HEK293 (cell line): ENCODE measurements at regions not wholly inside any gene's neighbourhood (a gene's known extent, or its start where the extent isn't known, plus 50 kb on each side); places are given as distances from the start of the nearest gene placed in this dataset.

Experiments used
- HOXD13 ChIP-seq: sonication (generic); formaldehyde crosslinking; IDR thresholded peaks from 2 replicates; pipeline ENCODE4 v1.8.0; 2022; ENCODE audit warnings: missing genetic modification reagents, borderline replicate concordance
- KLF8 ChIP-seq: fragments of 450-650 bp; formaldehyde crosslinking; IDR thresholded peaks from 2 replicates; pipeline ENCODE4 v1.5.1; 2016; ENCODE audit warnings: missing biosample characterization, missing genetic modification characterization
- MYNN ChIP-seq: fragments of 450-650 bp; formaldehyde crosslinking; IDR thresholded peaks from 2 replicates; pipeline ENCODE4 v1.5.1; 2016; ENCODE audit warnings: missing biosample characterization, missing genetic modification characterization, borderline replicate concordance
- MZF1 ChIP-seq: fragments of 450-650 bp; formaldehyde crosslinking; IDR thresholded peaks from 2 replicates; pipeline ENCODE4 v1.5.1; 2017; ENCODE audit warnings: missing biosample characterization, missing genetic modification characterization, borderline replicate concordance
- YY1 ChIP-seq: fragments of 450-650 bp; formaldehyde crosslinking; IDR thresholded peaks from 2 replicates; pipeline ENCODE4 v1.5.1; 2018; ENCODE audit warnings: missing biosample characterization, missing genetic modification characterization
- YY2 ChIP-seq: fragments of 450-650 bp; formaldehyde crosslinking; IDR thresholded peaks from 2 replicates; pipeline ENCODE4 v1.5.1; 2016; ENCODE audit warnings: missing biosample characterization, missing genetic modification characterization
- ZBTB7A ChIP-seq: fragments of 450-650 bp; formaldehyde crosslinking; IDR thresholded peaks from 2 replicates; pipeline ENCODE4 v1.5.1; 2016; ENCODE audit warnings: low read depth, missing biosample characterization, missing genetic modification characterization
- ZEB2 ChIP-seq: fragments of 450-650 bp; formaldehyde crosslinking; IDR thresholded peaks from 2 replicates; pipeline ENCODE4 v1.5.1; 2016; ENCODE audit warnings: missing biosample characterization, missing genetic modification characterization
- ZFHX2 ChIP-seq: fragments of 450-650 bp; formaldehyde crosslinking; conservative IDR thresholded peaks from 2 replicates; pipeline ENCODE4 v1.5.1; 2016; ENCODE audit warnings: missing biosample characterization, missing genetic modification characterization
- ZNF132 ChIP-seq: fragments of 450-650 bp; formaldehyde crosslinking; IDR thresholded peaks from 2 replicates; pipeline ENCODE4 v1.5.1; 2017; ENCODE audit warnings: missing biosample characterization, missing genetic modification characterization, borderline replicate concordance
- ZNF133 ChIP-seq: fragments of 450-650 bp; formaldehyde crosslinking; IDR thresholded peaks from 2 replicates; pipeline ENCODE4 v1.5.1; 2016; ENCODE audit warnings: missing biosample characterization, missing genetic modification characterization
- ZNF214 ChIP-seq: fragments of 450-650 bp; formaldehyde crosslinking; IDR thresholded peaks from 2 replicates; pipeline ENCODE4 v1.5.1; 2017; ENCODE audit warnings: missing biosample characterization, mild to moderate bottlenecking, missing genetic modification characterization, borderline replicate concordance
- ZNF223 ChIP-seq: fragments of 450-650 bp; formaldehyde crosslinking; IDR thresholded peaks from 2 replicates; pipeline ENCODE4 v1.5.1; 2016; ENCODE audit warnings: missing biosample characterization, missing genetic modification characterization
- ZNF302 ChIP-seq: fragments of 450-650 bp; formaldehyde crosslinking; IDR thresholded peaks from 2 replicates; pipeline ENCODE4 v1.5.1; 2016; ENCODE audit warnings: missing biosample characterization, missing genetic modification characterization, low read depth
- ZNF324 ChIP-seq: fragments of 450-650 bp; formaldehyde crosslinking; IDR thresholded peaks from 2 replicates; pipeline ENCODE4 v1.5.1; 2016; ENCODE audit warnings: missing biosample characterization, missing genetic modification characterization
- ZNF404 ChIP-seq: fragments of 450-650 bp; formaldehyde crosslinking; IDR thresholded peaks from 2 replicates; pipeline ENCODE4 v1.5.1; 2017; ENCODE audit warnings: missing biosample characterization, missing genetic modification characterization
- ZNF426 ChIP-seq: fragments of 450-650 bp; formaldehyde crosslinking; IDR thresholded peaks from 2 replicates; pipeline ENCODE4 v1.5.1; 2017; ENCODE audit warnings: missing biosample characterization, missing genetic modification characterization, mild to moderate bottlenecking, inconsistent platforms, moderate library complexity
- ZNF48 ChIP-seq: fragments of 450-650 bp; formaldehyde crosslinking; IDR thresholded peaks from 2 replicates; pipeline ENCODE4 v1.5.1; 2016; ENCODE audit warnings: missing biosample characterization, missing genetic modification characterization
- ZNF510 ChIP-seq: fragments of 450-650 bp; formaldehyde crosslinking; IDR thresholded peaks from 2 replicates; pipeline ENCODE4 v1.5.1; 2018; ENCODE audit warnings: mild to moderate bottlenecking, missing genetic modification characterization, missing biosample characterization; ENCODE audit not compliant: insufficient replicate concordance
- ZNF658 ChIP-seq: fragments of 450-650 bp; formaldehyde crosslinking; IDR thresholded peaks from 2 replicates; pipeline ENCODE4; 2016; ENCODE audit warnings: missing biosample characterization, missing genetic modification characterization
- ZNF664 ChIP-seq: fragments of 450-650 bp; formaldehyde crosslinking; IDR thresholded peaks from 2 replicates; pipeline ENCODE4 v1.5.1; 2016; ENCODE audit warnings: missing biosample characterization, missing genetic modification characterization
- ZNF768 ChIP-seq: fragments of 450-650 bp; formaldehyde crosslinking; IDR thresholded peaks from 2 replicates; pipeline ENCODE4 v1.5.1; 2018; ENCODE audit warnings: missing biosample characterization, mild to moderate bottlenecking, missing genetic modification characterization
- ZNF791 ChIP-seq: fragments of 450-650 bp; formaldehyde crosslinking; IDR thresholded peaks from 2 replicates; pipeline ENCODE4 v1.5.1; 2016; ENCODE audit warnings: missing biosample characterization, missing genetic modification characterization
- ZNF843 ChIP-seq: fragments of 450-650 bp; formaldehyde crosslinking; IDR thresholded peaks from 2 replicates; pipeline ENCODE4 v1.5.1; 2016; ENCODE audit warnings: missing biosample characterization, missing genetic modification characterization
- TF ChIP-seq, protein P1 (sequence below): fragments of 450-650 bp; formaldehyde crosslinking; IDR thresholded peaks from 2 replicates; pipeline ENCODE4 v1.5.1; 2016; ENCODE audit warnings: missing biosample characterization, missing genetic modification characterization
- TF ChIP-seq, protein P2 (sequence below): fragments of 450-650 bp; formaldehyde crosslinking; IDR thresholded peaks from 2 replicates; pipeline ENCODE4 v1.5.1; 2016; ENCODE audit warnings: missing biosample characterization, missing genetic modification characterization
- TF ChIP-seq, protein P3 (sequence below): fragments of 450-650 bp; IDR thresholded peaks from 2 replicates; pipeline ENCODE4 v1.5.1; 2018; ENCODE audit warnings: missing biosample characterization, missing genetic modification characterization
- TF ChIP-seq, protein P4 (sequence below): fragments of 450-650 bp; formaldehyde crosslinking; IDR thresholded peaks from 2 replicates; pipeline ENCODE4 v1.5.1; 2017; ENCODE audit warnings: missing biosample characterization, missing genetic modification characterization
- TF ChIP-seq, protein P5 (sequence below): fragments of 450-650 bp; formaldehyde crosslinking; conservative IDR thresholded peaks from 2 replicates; pipeline ENCODE4 v1.5.1; 2016; ENCODE audit warnings: low read depth, missing biosample characterization, missing genetic modification characterization

DNA sequence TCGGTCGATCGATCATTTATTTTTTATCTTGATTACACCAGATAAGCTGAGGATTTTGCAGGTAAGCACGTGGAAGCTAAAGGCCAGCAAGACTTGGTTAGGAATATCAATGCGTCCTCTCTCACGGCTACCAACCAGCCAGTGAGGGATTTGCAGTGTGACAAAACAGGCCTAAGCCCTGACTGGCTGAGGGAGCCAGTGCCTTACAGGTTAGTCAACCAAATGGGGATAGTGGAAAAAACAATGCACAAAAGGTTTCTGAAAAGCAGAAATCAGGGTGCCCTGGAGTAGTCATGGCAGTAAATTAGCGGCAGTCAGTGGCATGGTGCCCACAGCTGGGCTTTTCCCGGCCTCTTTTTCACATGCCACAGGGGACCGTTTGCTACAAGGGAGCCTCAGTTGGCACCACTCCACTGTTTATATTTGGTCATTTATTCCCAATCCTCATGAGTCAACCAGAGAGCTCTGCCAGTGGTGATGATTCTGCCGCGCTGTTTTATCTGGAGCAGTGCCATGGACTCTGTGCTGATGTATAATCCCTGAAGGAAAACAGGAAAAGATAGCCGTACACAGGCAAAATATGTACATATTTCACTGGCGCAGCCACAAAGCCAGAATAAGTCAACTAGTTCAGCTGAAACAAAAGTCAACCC, 167.6 kb downstream of the RHOU start (continued):
- TF ChIP-seq, protein P1, sequence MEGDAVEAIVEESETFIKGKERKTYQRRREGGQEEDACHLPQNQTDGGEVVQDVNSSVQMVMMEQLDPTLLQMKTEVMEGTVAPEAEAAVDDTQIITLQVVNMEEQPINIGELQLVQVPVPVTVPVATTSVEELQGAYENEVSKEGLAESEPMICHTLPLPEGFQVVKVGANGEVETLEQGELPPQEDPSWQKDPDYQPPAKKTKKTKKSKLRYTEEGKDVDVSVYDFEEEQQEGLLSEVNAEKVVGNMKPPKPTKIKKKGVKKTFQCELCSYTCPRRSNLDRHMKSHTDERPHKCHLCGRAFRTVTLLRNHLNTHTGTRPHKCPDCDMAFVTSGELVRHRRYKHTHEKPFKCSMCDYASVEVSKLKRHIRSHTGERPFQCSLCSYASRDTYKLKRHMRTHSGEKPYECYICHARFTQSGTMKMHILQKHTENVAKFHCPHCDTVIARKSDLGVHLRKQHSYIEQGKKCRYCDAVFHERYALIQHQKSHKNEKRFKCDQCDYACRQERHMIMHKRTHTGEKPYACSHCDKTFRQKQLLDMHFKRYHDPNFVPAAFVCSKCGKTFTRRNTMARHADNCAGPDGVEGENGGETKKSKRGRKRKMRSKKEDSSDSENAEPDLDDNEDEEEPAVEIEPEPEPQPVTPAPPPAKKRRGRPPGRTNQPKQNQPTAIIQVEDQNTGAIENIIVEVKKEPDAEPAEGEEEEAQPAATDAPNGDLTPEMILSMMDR (tag by site-specific recombination), result no peak
- TF ChIP-seq ZNF426 (tag by site-specific recombination), result no peak
- TF ChIP-seq ZNF133 (tag by site-specific recombination), result no peak
- TF ChIP-seq, protein P2, sequence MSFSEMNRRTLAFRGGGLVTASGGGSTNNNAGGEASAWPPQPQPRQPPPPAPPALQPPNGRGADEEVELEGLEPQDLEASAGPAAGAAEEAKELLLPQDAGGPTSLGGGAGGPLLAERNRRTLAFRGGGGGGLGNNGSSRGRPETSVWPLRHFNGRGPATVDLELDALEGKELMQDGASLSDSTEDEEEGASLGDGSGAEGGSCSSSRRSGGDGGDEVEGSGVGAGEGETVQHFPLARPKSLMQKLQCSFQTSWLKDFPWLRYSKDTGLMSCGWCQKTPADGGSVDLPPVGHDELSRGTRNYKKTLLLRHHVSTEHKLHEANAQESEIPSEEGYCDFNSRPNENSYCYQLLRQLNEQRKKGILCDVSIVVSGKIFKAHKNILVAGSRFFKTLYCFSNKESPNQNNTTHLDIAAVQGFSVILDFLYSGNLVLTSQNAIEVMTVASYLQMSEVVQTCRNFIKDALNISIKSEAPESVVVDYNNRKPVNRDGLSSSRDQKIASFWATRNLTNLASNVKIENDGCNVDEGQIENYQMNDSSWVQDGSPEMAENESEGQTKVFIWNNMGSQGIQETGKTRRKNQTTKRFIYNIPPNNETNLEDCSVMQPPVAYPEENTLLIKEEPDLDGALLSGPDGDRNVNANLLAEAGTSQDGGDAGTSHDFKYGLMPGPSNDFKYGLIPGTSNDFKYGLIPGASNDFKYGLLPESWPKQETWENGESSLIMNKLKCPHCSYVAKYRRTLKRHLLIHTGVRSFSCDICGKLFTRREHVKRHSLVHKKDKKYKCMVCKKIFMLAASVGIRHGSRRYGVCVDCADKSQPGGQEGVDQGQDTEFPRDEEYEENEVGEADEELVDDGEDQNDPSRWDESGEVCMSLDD (tag by site-specific recombination), result peak; percentile 18; the same call in 1 of the 2 replicates
- peak; percentile 99 for TF ChIP-seq ZNF843
- TF ChIP-seq MYNN (tag by site-specific recombination), result no peak
- TF ChIP-seq ZFHX2 (tag by site-specific recombination), result no peak
- TF ChIP-seq ZNF658 (tag by site-specific recombination), result no peak
- TF ChIP-seq, protein P3, sequence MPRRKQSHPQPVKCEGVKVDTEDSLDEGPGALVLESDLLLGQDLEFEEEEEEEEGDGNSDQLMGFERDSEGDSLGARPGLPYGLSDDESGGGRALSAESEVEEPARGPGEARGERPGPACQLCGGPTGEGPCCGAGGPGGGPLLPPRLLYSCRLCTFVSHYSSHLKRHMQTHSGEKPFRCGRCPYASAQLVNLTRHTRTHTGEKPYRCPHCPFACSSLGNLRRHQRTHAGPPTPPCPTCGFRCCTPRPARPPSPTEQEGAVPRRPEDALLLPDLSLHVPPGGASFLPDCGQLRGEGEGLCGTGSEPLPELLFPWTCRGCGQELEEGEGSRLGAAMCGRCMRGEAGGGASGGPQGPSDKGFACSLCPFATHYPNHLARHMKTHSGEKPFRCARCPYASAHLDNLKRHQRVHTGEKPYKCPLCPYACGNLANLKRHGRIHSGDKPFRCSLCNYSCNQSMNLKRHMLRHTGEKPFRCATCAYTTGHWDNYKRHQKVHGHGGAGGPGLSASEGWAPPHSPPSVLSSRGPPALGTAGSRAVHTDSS (tag by site-specific recombination), result peak; percentile 67; the same call in 1 of the 2 replicates
- peak; percentile 88 for TF ChIP-seq ZNF768 (tag by site-specific recombination)
- TF ChIP-seq ZNF510 (tag by site-specific recombination), result peak; percentile 50
- TF ChIP-seq, protein P4, sequence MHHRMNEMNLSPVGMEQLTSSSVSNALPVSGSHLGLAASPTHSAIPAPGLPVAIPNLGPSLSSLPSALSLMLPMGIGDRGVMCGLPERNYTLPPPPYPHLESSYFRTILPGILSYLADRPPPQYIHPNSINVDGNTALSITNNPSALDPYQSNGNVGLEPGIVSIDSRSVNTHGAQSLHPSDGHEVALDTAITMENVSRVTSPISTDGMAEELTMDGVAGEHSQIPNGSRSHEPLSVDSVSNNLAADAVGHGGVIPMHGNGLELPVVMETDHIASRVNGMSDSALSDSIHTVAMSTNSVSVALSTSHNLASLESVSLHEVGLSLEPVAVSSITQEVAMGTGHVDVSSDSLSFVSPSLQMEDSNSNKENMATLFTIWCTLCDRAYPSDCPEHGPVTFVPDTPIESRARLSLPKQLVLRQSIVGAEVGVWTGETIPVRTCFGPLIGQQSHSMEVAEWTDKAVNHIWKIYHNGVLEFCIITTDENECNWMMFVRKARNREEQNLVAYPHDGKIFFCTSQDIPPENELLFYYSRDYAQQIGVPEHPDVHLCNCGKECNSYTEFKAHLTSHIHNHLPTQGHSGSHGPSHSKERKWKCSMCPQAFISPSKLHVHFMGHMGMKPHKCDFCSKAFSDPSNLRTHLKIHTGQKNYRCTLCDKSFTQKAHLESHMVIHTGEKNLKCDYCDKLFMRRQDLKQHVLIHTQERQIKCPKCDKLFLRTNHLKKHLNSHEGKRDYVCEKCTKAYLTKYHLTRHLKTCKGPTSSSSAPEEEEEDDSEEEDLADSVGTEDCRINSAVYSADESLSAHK (tag by site-specific recombination), result peak; percentile 89
- TF ChIP-seq ZNF791 (tag by site-specific recombination), result no peak
- no peak for TF ChIP-seq YY2
- TF ChIP-seq ZEB2 (tag by site-specific recombination), result peak; percentile 100
- peak; percentile 83 for TF ChIP-seq KLF8 (tag by site-specific recombination)
- no peak for TF ChIP-seq ZBTB7A (tag by site-specific recombination)
- TF ChIP-seq ZNF223 (tag by site-specific recombination), result no peak
- TF ChIP-seq ZNF302 (tag by site-specific recombination), result no peak
- TF ChIP-seq ZNF132 (tag by site-specific recombination), result no peak
- TF ChIP-seq ZNF664 (tag by site-specific recombination), result peak; percentile 87
- TF ChIP-seq, protein P5, sequence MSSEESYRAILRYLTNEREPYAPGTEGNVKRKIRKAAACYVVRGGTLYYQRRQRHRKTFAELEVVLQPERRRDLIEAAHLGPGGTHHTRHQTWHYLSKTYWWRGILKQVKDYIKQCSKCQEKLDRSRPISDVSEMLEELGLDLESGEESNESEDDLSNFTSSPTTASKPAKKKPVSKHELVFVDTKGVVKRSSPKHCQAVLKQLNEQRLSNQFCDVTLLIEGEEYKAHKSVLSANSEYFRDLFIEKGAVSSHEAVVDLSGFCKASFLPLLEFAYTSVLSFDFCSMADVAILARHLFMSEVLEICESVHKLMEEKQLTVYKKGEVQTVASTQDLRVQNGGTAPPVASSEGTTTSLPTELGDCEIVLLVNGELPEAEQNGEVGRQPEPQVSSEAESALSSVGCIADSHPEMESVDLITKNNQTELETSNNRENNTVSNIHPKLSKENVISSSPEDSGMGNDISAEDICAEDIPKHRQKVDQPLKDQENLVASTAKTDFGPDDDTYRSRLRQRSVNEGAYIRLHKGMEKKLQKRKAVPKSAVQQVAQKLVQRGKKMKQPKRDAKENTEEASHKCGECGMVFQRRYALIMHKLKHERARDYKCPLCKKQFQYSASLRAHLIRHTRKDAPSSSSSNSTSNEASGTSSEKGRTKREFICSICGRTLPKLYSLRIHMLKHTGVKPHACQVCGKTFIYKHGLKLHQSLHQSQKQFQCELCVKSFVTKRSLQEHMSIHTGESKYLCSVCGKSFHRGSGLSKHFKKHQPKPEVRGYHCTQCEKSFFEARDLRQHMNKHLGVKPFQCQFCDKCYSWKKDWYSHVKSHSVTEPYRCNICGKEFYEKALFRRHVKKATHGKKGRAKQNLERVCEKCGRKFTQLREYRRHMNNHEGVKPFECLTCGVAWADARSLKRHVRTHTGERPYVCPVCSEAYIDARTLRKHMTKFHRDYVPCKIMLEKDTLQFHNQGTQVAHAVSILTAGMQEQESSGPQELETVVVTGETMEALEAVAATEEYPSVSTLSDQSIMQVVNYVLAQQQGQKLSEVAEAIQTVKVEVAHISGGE (tag by site-specific recombination), result peak; percentile 33
- peak; percentile 76 for TF ChIP-seq ZNF324 (tag by site-specific recombination)
- peak; percentile 78; the same call in 1 of the 2 replicates for TF ChIP-seq HOXD13 (CRISPR knock-in tag)
- TF ChIP-seq ZNF214 (tag by site-specific recombination), result 0 out of 2 replicates have a peak, but pooled peaks have one; percentile 57
- no peak for TF ChIP-seq ZNF404
- TF ChIP-seq ZNF48 (tag by site-specific recombination), result no peak
- TF ChIP-seq MZF1 (tag by site-specific recombination), result peak; percentile 96
- 0 out of 2 replicates have a peak, but pooled peaks have one; percentile 30 for TF ChIP-seq YY1 (tag by site-specific recombination)
